ENCODE measurements at regions not wholly inside any gene's neighbourhood (a gene's known extent, or its start where the extent isn't known, plus 50 kb on each side); places are given as distances from the start of the nearest gene placed in this dataset.
A peak's percentile ranks its signal among the peaks of the same experiment; 100 is the strongest.
"Not testable (repeated sequence)": the region's sequence is repeated elsewhere in the genome, so short reads cannot be mapped to it uniquely, and the experiment has no call there.

DNA sequence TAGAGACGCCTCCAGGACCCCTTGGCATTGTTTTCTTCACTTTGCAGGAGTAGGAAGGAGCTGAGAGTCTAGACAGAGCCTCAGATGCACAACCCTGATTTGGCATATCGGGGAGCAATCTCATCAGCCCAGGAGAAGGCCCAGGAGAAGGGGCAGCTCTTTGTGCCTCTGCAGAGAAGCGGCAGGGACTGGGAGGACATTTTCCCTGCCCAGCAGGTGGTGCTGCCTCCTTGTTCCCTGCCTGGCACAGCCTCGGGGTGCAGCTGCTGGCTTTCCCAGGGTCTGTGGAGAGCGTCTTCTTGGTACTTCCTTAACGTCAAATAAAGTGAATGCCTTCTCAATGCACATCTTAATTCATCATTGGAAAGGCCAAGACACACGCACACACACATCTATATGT, 419.5 kb downstream of the TMEM121 start:
- DNase-seq: no peak

DNA sequence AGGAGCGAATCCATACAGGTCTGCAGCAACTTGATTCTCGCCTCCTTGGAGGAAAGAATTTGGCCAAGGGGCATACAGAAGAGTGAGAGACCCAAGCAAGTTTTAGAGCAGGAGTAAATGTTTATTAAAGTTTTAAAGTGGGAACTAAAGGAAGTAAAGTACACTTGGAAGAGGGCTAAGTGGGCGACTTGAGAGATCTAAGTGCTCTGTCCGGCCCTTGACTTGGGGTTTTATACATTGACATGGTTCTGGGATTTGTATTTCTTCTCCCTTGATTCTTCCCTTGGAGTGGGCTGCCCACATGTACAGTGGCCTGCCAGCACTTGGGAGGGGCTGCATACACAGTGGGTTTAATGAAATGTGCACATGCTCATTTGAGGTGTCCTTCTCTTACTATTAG, 421.2 kb downstream of the TMEM121 start:
- peak; percentile 85 for DNase-seq

GRCh38 chr14:105948955-105949354, 422.6 kb downstream of the TMEM121 start:
- DNase-seq: not testable (repeated sequence)

DNA sequence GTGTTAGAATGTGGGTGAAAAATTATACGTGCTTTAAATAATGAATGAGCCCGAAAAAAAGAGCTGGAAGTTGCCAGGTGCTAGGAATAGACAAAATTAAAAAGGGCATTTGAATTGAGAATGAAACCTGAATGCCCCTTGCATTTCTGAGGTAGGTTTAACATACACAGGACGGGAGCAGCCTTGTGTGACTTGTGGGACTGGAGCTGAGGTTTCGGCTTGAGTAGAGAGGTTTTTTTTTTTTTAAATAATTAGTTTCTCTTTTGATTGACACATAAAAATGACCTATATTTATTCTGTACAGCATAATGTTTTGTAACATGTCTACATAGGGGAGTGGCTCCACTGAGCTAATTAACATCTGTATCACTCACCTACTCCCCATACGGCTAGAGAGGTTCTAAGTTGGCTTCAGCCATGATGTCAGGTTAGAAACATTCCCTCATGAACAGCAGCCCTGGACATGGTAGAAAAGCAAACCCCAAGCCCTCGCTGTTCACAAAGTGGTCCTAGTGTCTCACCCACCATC, 424.0 kb downstream of the TMEM121 start:
- not testable (repeated sequence) for DNase-seq

DNA sequence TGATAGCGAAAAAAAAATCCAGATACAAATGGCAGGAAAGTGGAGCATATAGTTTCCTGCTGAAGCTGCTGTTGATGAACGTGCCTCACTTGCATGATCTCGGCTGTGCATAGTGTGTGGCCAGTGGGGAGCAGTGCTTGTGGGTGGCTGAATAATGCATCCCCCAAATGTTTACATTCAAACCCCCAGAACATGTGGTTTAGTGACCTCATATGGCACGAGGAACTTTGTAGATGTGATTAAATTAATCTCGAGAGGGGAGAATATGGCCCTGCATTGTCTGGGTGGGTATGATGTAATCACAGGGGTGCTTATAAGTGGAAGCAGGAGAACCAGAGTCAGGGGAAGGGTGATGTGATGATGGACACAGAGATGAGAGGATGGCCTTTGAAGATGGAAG, 425.0 kb downstream of the TMEM121 start:
- DNase-seq: no peak

DNA sequence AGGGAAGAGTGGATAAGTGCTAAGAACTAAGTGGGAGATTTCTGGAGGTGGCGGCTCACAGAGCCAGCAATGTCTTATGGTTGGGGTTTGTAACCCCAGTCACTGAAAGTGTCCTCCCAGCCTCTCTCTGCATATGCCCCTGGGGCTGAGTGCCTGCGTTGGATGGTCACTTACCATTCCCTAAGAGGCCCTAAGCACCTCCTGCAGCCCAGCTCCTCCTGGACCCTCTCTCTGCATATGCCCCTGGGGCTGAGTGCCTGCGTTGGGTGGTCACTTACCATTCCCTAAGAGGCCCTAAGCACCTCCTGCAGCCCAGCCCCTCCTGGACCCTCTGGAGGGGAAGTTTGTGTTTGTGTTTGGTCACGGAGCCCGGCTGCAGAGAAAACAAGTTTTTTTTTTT, 425.8 kb downstream of the TMEM121 start:
- no peak for DNase-seq

DNA sequence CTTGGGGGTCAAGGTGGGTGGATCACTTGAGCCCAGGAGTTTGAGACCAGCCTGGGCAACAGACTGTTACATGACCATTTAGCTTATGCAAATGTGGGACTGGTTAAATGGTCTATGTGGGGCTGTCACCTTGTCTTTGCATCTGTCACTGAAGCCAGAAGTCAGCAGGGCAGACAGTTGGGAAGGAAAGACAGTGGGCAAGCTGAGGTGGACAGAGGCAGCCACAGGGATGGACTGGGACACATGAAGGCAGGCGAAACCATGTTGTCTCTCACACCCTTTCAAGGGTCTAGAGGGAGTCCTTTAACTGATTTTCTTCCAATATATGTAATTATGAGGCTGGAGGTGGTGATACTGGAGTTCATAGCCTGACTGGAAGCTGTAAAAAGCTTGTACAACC, 426.4 kb downstream of the TMEM121 start:
- no peak for DNase-seq

GRCh38 chr14:105961625-105962024, 435.2 kb downstream of the TMEM121 start:
- DNase-seq: not testable (repeated sequence)

DNA sequence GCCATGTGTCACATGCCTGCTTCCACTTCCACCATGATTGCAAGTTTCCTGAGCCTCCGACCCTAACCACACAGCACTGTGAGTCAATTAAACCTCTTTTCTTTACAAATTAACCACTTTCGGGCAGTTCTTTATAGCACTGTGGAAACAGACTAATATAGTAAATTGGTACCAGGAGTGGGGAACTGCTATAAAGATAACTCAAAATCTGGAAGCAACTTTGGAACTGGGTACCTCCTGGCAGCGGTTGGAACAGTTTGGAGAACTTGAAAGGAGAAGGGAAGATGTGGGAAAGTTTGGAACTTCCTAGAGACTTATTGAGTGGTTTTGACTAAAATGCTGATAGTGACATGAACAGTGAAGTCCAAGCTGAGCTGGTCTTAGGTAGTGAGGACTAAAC, 436.1 kb downstream of the TMEM121 start:
- DNase-seq: no peak

DNA sequence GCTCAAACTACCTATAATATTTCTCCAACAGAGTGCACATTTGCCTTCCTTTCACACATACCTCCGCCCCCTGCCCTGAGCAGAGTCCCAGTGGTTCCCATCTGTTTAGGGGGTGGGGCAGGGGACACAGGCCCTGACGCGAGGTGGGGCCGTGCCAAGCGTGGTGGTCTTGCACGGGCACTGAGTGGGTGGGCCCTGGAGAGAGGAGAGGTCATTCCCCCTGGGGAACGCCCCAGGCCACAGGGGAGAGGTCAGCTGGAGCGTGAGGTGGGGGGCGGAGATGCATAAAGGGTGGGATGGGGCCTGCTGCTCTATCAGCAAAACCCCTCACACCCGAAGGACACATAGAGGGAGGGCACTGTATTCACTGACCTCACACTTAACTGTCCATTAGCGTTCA, 441.9 kb downstream of the TMEM121 start:
- DNase-seq: no peak

- not testable (repeated sequence) for DNase-seq
These were observed 442.6 kb downstream of the TMEM121 start for GRCh38 chr14:105969026-105969425.

DNA sequence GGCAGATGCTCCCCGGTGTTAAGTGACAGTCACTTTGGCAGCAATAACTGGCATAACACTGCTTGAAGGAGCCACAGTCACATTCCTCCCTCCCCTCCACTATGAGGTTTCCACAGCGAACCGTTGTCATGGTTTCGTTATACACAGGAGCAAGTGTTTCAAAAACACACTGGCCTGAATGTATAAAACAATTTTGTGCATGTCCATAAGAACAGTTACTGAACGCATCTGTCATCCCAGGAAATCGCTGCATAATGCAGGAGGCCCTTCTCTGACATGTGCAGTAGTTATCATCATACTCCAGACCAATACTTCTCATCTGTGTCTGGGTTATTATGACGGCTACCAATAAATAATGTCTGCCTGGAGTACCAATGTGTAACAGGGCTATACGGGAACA, 444.4 kb downstream of the TMEM121 start:
- not testable (repeated sequence) for DNase-seq

- DNase-seq: no peak
These were observed 445.5 kb downstream of the TMEM121 start for GRCh38 chr14:105971593-105972500.

GRCh38 chr14:105974902-105975301, 448.5 kb downstream of the TMEM121 start:
- DNase-seq: no peak

DNA sequence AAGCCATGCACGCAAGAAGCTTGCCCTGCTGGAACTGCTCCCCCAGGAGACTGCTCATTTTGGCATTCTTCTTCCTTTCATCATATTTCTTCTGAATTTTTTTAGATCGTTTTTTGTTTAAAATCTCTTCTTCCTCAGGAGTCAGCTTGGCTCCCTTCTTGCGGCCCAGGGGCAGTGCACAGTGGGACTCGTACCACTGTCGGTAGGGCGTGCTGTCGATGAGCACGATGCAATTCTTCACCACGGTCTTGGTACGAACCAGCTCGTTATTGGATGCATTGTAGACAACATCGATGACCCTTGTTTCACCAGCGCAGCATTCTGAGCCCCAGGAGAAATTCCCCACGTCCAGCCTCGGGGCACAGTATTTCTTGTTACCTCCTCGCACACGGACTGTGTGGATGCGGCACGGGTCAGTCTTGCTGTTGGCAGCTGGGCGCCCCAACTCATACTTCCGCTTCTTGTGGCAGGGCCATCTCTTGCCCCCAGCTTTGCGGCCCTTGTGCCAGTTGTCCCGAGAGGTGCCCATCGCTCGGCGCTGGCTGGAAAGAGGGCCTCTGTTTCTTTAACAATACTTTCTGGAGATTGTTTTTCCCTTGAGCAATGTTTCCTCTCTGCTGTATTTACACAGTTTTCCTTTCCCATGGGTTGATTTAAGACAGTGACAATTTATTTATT, 452.4 kb downstream of the TMEM121 start:
- no peak for DNase-seq

GRCh38 chr14:105979446-105979845, 453.1 kb downstream of the TMEM121 start:
- DNase-seq: peak; percentile 68

GRCh38 chr14:105980224-105980623, 453.8 kb downstream of the TMEM121 start:
- DNase-seq: no peak

DNA sequence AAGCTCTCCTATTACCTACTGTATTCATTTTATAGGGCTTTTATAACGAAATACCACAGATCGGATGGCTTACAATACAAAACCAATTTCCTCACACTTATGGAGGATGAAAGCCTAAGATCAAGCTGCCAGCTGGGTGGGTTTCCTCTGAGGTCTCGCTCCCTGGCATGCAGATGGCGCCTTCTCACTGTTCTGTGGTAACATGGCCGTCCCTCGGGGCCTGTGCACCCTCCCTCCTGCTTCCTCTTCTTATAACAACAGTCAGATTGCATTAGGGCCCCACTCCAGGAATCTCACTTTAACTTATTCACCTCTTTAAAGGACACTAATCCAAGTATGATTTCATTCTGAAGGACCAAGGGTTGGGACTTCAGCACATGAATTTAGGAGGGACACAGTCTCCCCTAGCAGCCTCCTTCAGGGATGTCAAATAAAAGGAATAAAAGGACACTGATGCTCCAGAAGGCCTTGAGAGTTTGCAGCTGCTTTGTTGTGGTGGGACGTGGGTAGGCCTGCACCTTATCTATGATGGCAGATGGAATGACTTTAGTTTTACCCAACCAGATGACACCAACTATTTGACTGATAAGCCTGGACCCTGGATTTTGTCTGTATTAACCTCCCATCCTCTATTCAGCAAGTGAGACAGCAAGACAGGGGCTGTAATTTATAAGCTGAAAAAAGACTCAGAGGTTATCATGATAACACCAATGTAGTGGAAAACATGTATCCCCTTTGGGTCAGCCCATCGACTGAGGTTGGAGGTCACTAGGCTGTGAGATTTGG, 455.3 kb downstream of the TMEM121 start:
- not testable (repeated sequence) for DNase-seq

DNA sequence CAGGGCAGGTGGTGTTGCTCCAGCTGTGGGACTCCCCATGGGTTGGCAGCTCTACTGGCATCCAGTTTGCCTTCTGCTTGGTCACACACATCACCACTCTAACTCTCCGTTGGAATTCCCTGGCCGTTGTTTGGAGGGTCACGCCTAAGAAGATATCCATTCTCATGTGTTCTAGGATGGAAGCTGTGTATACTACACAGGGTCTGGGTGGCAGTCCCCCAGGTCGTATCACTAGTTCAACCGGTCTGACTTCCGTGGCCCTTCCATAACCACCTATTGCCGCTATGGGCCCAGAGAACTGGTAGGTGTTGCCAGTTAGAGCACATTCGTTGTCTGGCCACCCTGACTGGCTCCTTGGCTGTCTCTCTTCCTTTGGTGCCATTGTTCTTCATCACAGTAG, 456.3 kb downstream of the TMEM121 start:
- DNase-seq: no peak

DNA sequence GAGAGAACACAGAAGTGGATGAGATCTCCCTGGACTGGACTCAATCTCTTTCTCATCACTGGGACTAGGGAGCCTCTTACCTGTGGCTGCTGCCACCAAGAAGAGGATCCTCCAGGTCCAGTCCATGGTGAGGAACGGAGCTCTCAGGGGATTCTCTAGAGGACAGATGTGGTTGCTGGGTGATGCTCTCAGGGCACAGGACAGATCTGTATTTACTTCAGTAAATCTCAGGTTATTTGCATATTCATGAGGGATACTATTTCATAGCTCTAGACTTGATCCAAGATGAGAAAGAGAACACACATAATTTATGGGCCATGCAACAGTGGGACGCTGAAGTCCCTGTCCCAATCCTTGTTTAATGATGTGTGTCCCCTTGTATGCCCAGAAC, 460.5 kb downstream of the TMEM121 start:
- no peak for DNase-seq

GRCh38 chr14:105987563-105987962, 461.2 kb downstream of the TMEM121 start:
- no peak for DNase-seq

GRCh38 chr14:105989566-105990302, 463.4 kb downstream of the TMEM121 start:
- peak; percentile 35 for DNase-seq
